Loucy (cell line): ENCODE measurements at regions not wholly inside any gene's neighbourhood (a gene's known extent, or its start where the extent isn't known, plus 50 kb on each side); places are given as distances from the start of the nearest gene placed in this dataset.
A peak's percentile ranks its signal among the peaks of the same experiment; 100 is the strongest.

Source experiments
- H2AFZ ChIP-seq: fragments of 200-600 bp; sonication (generic); 2 replicates; pipeline ENCODE4 v1.6.0; 2016; ENCODE audit warnings: antibody characterized with exemption, mild to moderate bottlenecking, low read length, moderate library complexity
- H3F3A ChIP-seq: fragments of 200-600 bp; 2 replicates; pipeline ENCODE4 v1.6.0; 2016; ENCODE audit warnings: antibody characterized with exemption, low read depth, mild to moderate bottlenecking
- H3K27me3 ChIP-seq: fragments of 200-600 bp; sonication (generic); 2 replicates; pipeline ENCODE4 v1.6.1; 2014; ENCODE audit warnings: low read length, mild to moderate bottlenecking; ENCODE audit not compliant: insufficient read depth, poor library complexity, severe bottlenecking
- H3K36me3 ChIP-seq: fragments of 200-600 bp; sonication (generic); 2 replicates; pipeline ENCODE4 v1.6.1; 2016; ENCODE audit warnings: low read length; ENCODE audit not compliant: insufficient read depth
- H3K4me1 ChIP-seq: fragments of 200-600 bp; sonication (generic); 2 replicates; pipeline ENCODE4 v1.5.1; 2014; ENCODE audit warnings: low read length, mild to moderate bottlenecking; ENCODE audit not compliant: insufficient read depth, poor library complexity, severe bottlenecking
- H3K4me2 ChIP-seq: fragments of 200-600 bp; sonication (generic); 2 replicates; pipeline ENCODE4 v1.6.0; 2014; ENCODE audit warnings: antibody characterized with exemption, low read length, low read depth, mild to moderate bottlenecking; ENCODE audit not compliant: poor library complexity, severe bottlenecking
- H3K4me3 ChIP-seq: fragments of 200-600 bp; sonication (generic); 2 replicates; pipeline ENCODE4 v1.5.1; 2014; ENCODE audit warnings: low read length, mild to moderate bottlenecking, mixed read lengths; ENCODE audit not compliant: poor library complexity, severe bottlenecking
- H3K79me2 ChIP-seq: fragments of 200-600 bp; sonication (generic); 2 replicates; pipeline ENCODE4 v1.6.1; 2014; ENCODE audit warnings: low read length; ENCODE audit not compliant: insufficient read depth
- H3K9ac ChIP-seq: fragments of 200-600 bp; sonication (generic); 2 replicates; pipeline ENCODE4 v1.6.0; 2014; ENCODE audit warnings: mild to moderate bottlenecking, low read depth, low read length, moderate library complexity; ENCODE audit not compliant: poor library complexity, severe bottlenecking
- H3K9me2 ChIP-seq: fragments of 200-600 bp; sonication (generic); replicated peaks from 2 replicates; pipeline ENCODE4 v1.6.1; 2016; ENCODE audit warnings: low read depth, low read length, mixed read lengths
- H3K9me3 ChIP-seq: fragments of 200-600 bp; sonication (generic); 2 replicates; pipeline ENCODE4 v1.6.1; 2014; ENCODE audit warnings: mild to moderate bottlenecking, antibody characterized with exemption, low read length, low read depth; ENCODE audit not compliant: insufficient read depth
- H4K20me1 ChIP-seq: fragments of 200-600 bp; sonication (generic); 2 replicates; pipeline ENCODE4 v1.6.0; 2014; ENCODE audit warnings: antibody characterized with exemption, low read length, mild to moderate bottlenecking; ENCODE audit not compliant: insufficient read depth, poor library complexity, severe bottlenecking
- EZH2phosphoT487 ChIP-seq: fragments of 200-600 bp; IDR thresholded peaks from 2 replicates; pipeline ENCODE4 v1.6.1; 2018; ENCODE audit warnings: antibody characterized with exemption, mild to moderate bottlenecking, moderate library complexity, borderline replicate concordance
- TF ChIP-seq, protein P1 (sequence below): fragments of 200-600 bp; sonication (generic); conservative IDR thresholded peaks from 2 replicates; pipeline ENCODE4 v1.5.1; 2014; ENCODE audit warnings: mild to moderate bottlenecking, antibody characterized with exemption, low read length

DNA sequence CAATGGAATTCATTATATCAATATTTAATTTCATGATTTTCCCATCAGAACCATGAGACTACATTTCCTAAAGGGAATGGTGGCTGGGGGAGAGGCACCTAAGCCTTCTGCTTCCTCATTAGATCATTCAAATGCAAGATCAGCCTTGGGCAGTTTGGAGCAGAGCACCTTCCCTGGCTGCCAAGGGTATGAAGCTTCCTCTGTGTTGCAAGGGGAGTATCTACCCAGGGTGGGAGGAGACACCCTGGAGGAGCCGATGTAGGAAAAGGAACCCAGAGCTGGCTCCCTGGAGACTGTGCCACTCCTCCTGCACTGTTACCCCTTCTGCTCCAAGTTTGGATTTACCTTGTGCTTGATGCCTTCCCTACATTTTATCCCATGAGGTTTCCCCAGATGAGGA lies 299.7 kb upstream of the PRDM1 start:
- Histone ChIP-seq H3K79me2 (no peaks in the 10 kb centered on the region), H3K4me3 (no peak overlapping the region), H3K4me2 (no peak overlapping the region), H3K9me3 (no peaks in the 10 kb centered on the region), H3K27me3 (no peaks in the 10 kb centered on the region), H3K36me3 (no peaks in the 10 kb centered on the region), H3K9me2 (no peaks in the 10 kb centered on the region), H4K20me1 (no peaks in the 10 kb centered on the region), H3F3A (no peaks in the 10 kb centered on the region), H3K4me1 (peaks cover 28% of the 10 kb centered on the region), H3K9ac (no peak overlapping the region), H2AFZ (no peak overlapping the region)
- TF ChIP-seq EZH2phosphoT487: no peak
- TF ChIP-seq, protein P1, sequence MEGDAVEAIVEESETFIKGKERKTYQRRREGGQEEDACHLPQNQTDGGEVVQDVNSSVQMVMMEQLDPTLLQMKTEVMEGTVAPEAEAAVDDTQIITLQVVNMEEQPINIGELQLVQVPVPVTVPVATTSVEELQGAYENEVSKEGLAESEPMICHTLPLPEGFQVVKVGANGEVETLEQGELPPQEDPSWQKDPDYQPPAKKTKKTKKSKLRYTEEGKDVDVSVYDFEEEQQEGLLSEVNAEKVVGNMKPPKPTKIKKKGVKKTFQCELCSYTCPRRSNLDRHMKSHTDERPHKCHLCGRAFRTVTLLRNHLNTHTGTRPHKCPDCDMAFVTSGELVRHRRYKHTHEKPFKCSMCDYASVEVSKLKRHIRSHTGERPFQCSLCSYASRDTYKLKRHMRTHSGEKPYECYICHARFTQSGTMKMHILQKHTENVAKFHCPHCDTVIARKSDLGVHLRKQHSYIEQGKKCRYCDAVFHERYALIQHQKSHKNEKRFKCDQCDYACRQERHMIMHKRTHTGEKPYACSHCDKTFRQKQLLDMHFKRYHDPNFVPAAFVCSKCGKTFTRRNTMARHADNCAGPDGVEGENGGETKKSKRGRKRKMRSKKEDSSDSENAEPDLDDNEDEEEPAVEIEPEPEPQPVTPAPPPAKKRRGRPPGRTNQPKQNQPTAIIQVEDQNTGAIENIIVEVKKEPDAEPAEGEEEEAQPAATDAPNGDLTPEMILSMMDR: no peak

DNA sequence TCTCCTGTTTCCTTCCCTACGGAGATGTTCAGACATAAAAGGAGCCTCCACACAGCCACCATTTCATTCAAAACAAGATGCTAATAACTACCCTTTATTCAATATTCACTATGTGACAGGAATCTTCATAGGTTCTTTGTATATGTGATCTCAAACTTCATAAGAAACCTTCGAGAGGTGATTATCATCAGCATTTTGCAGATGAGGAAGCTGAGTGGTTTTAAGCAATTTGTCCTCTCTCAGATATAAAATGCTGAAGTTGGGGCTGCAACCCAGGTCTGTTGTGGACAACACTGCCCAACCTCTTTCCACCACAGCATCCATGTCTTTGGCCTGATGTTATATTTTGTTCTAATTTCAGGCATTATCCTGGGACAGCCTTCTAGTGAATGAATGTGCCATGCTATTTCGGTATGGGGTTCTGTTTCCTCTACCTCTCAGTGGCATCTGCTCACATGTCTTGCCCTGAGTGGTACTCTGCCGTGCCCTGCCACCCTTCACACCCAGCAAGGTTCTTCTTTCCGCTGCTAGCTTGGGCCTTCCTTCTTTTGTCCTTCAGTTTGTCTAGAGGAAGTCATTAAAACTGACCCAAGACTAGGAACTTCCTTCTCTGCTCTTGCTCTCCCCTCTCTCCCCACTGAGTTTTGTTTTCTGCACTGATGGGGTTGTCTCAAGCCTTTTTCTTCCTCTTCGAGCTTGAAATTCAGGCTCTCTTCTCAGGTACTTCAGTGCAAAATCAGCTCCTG lies 300.9 kb upstream of the PRDM1 start:
- Histone ChIP-seq H3K79me2 (no peaks in the 10 kb centered on the region), H3K9ac (no peak overlapping the region), H3F3A (no peaks in the 10 kb centered on the region), H3K4me1 (peaks cover 23% of the 10 kb centered on the region), H3K27me3 (no peaks in the 10 kb centered on the region), H3K4me2 (peak overlapping the region; percentile 30), H3K9me2 (no peaks in the 10 kb centered on the region), H3K4me3 (no peak overlapping the region), H3K9me3 (no peaks in the 10 kb centered on the region), H3K36me3 (no peaks in the 10 kb centered on the region), H4K20me1 (no peaks in the 10 kb centered on the region), H2AFZ (peak overlapping the region; percentile 49)
- no peak for TF ChIP-seq EZH2phosphoT487
- TF ChIP-seq, protein P1: no peak

DNA sequence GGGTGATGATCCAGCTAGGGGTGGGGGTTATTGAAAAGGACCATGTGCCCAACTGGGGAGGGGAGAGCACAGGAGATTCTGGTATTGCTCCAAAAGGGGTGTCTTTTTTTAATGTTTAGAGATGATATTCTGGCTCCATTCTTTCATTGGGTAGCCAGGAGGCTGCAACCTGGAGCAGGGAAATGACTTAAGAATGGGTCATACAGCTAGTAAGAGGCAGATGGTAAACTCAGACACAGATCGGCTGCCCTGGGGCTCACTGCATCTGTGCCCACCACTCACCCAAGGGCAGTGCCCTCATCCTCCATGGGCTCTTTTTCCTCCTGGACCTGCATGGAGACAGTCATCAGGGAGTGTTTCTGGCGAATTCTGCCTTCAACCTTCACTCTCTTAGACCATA lies 302.0 kb upstream of the PRDM1 start:
- Histone ChIP-seq H3K4me2 (no peak overlapping the region), H3K4me3 (no peak overlapping the region), H3K4me1 (peaks cover 30% of the 10 kb centered on the region), H2AFZ (no peak overlapping the region), H3F3A (no peaks in the 10 kb centered on the region), H3K9ac (no peak overlapping the region), H3K9me3 (no peaks in the 10 kb centered on the region), H3K79me2 (no peaks in the 10 kb centered on the region), H3K27me3 (no peaks in the 10 kb centered on the region), H3K9me2 (no peaks in the 10 kb centered on the region), H3K36me3 (no peaks in the 10 kb centered on the region), H4K20me1 (no peaks in the 10 kb centered on the region)
- TF ChIP-seq, protein P1: no peak
- no peak for TF ChIP-seq EZH2phosphoT487
